ENCODE measurements at regions not wholly inside any gene's neighbourhood (a gene's known extent, or its start where the extent isn't known, plus 50 kb on each side); places are given as distances from the start of the nearest gene placed in this dataset.

DNA sequence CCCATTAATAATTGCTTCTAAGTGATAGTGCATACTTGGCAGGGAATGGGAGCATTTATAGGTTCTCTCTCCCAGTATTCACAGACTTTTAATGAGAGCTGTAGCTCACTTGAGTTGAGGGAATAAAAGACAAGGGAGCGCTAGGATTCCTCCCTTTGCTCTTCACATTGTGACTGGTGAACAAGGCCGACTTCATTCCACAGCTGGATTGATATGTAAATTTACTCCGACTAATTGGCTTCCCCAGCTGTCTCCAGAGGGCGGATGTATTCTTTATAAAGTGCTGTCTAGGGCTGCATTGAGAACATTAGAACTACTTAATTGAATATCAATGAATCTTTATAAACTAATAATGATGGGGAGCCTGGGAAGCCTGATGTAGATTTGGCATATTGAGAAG lies 63.4 kb downstream of the GPR50 start:
- H3K27ac Mint-ChIP-seq, result no peak overlapping the region
- no peak for DNase-seq
- H3K36me3 ChIP-seq (ENCODE audit: control insufficient read depth in 2 of 2, extremely low read depth in 1 of 2, insufficient read depth in 1 of 2, low read length in 1 of 2), result no peaks in the 10 kb centered on the region
- no peak overlapping the region for H3K4me3 Mint-ChIP-seq
- peaks cover 4 to 32% of the 10 kb centered on the region in 2 donors for H3K27me3 Mint-ChIP-seq
- CTCF ChIA-PET, result no interaction called here
- no peak overlapping the region for H3K4me3 ChIP-seq (ENCODE audit: control insufficient read depth in 1 of 2, extremely low read depth in 1 of 2, low read length in 1 of 2)
- H3K9me3 ChIP-seq, result no peaks in the 10 kb centered on the region
- no peaks in the 10 kb centered on the region for H3K36me3 Mint-ChIP-seq
- WGBS (ENCODE audit: insufficient coverage), result no CpG with 5 or more reads among the region's 4 CpGs
- ATAC-seq (replicated peaks in 1 of 4), result no peak
- no peak overlapping the region for H3K27ac ChIP-seq (ENCODE audit: low read length)
- POLR2A ChIA-PET, result no interaction called here
- H3K9me3 Mint-ChIP-seq, result no peaks in the 10 kb centered on the region
- no peaks in the 10 kb centered on the region for H3K27me3 ChIP-seq (replicated peaks in 1 of 2; ENCODE audit: control insufficient read depth in 2 of 2, extremely low read depth in 1 of 2, insufficient read depth in 2 of 2, low read length in 1 of 2)
- no peaks in the 10 kb centered on the region for H3K4me1 ChIP-seq (ENCODE audit: control insufficient read depth in 1 of 2, extremely low read depth in 1 of 2, insufficient read depth in 2 of 2, low read length in 2 of 2)
- no peaks in the 10 kb centered on the region for H3K4me1 Mint-ChIP-seq

DNA sequence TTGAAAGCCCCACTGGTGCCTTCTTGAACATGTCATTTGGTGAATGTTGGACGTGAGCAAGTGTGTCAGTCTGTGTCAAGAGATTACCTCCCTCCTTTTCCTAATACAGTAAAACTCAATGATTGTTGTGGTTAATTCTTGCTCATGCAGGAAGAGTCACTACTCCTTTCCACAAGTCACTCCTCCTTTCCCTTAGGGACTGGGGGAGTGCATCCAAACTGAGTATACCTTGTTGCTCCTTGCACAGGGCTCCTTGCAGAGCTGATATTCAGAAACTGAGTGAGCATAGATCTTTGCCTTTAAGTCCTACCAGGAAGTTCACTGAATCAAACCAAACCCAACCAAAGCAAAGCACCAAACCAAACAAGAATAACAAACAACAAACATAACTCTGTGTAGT lies 63.9 kb downstream of the GPR50 start:
- H3K4me3 ChIP-seq (ENCODE audit: control insufficient read depth in 1 of 2, extremely low read depth in 1 of 2, low read length in 1 of 2), result no peak overlapping the region
- no peaks in the 10 kb centered on the region for H3K36me3 Mint-ChIP-seq
- H3K27me3 ChIP-seq (replicated peaks in 1 of 2; ENCODE audit: control insufficient read depth in 2 of 2, extremely low read depth in 1 of 2, insufficient read depth in 2 of 2, low read length in 1 of 2), result no peaks in the 10 kb centered on the region
- no peak overlapping the region for H3K27ac ChIP-seq (ENCODE audit: low read length)
- no peaks in the 10 kb centered on the region for H3K4me1 ChIP-seq (ENCODE audit: control insufficient read depth in 1 of 2, extremely low read depth in 1 of 2, insufficient read depth in 2 of 2, low read length in 2 of 2)
- H3K4me1 Mint-ChIP-seq, result no peaks in the 10 kb centered on the region
- no peak overlapping the region for H3K4me3 Mint-ChIP-seq
- H3K27me3 Mint-ChIP-seq, result peaks cover 4 to 29% of the 10 kb centered on the region in 2 donors
- POLR2A ChIA-PET, result no interaction called here
- DNase-seq (no peak), ATAC-seq (replicated peaks in 1 of 4) (no peak)
- H3K27ac Mint-ChIP-seq, result no peak overlapping the region
- no peaks in the 10 kb centered on the region for H3K9me3 Mint-ChIP-seq
- H3K36me3 ChIP-seq (ENCODE audit: control insufficient read depth in 2 of 2, extremely low read depth in 1 of 2, insufficient read depth in 1 of 2, low read length in 1 of 2), result no peaks in the 10 kb centered on the region
- WGBS (ENCODE audit: insufficient coverage), result no CpG with 5 or more reads among the region's 1 CpG
- H3K9me3 ChIP-seq, result no peaks in the 10 kb centered on the region
- CTCF ChIA-PET, result no interaction called here

DNA sequence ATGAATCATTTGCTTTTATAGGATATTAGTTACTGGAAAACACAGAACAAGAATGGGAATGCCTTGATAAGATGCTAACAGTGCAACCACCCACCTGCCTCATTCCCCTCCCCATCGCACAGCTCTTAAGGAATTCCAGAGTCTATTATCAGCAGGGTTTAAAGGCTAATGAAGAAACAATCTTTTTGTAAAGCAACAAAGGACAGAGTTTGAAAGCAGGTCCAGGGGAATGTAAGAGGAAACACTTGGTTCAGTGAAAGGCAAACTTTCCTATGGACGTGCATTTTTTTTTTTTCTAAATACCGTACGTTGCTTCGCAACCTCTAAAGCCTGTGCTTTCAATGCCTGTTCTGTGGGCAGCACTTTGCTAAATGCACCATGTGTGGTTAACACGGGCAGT lies 92.5 kb downstream of the GPR50 start:
- no peaks in the 10 kb centered on the region for H3K36me3 ChIP-seq (ENCODE audit: control insufficient read depth in 2 of 2, extremely low read depth in 1 of 2, insufficient read depth in 1 of 2, low read length in 1 of 2)
- ATAC-seq (replicated peaks in 1 of 4) (no peak), DNase-seq (no peak)
- H3K4me3 ChIP-seq (ENCODE audit: control insufficient read depth in 1 of 2, extremely low read depth in 1 of 2, low read length in 1 of 2), result no peak overlapping the region
- no peaks in the 10 kb centered on the region for H3K9me3 ChIP-seq
- H3K27me3 ChIP-seq (replicated peaks in 1 of 2; ENCODE audit: control insufficient read depth in 2 of 2, extremely low read depth in 1 of 2, insufficient read depth in 2 of 2, low read length in 1 of 2), result no peaks in the 10 kb centered on the region
- H3K27ac Mint-ChIP-seq, result no peak overlapping the region
- H3K27me3 Mint-ChIP-seq, result peaks cover 4 to 25% of the 10 kb centered on the region in 2 donors
- no peak overlapping the region for H3K27ac ChIP-seq (ENCODE audit: low read length)
- no peak overlapping the region for H3K4me3 Mint-ChIP-seq
- 89% methylated on average over 3 of the region's 6 CpGs for WGBS (ENCODE audit: insufficient coverage)
- POLR2A ChIA-PET, result no interaction called here
- no peaks in the 10 kb centered on the region for H3K4me1 Mint-ChIP-seq
- no peaks in the 10 kb centered on the region for H3K4me1 ChIP-seq (ENCODE audit: control insufficient read depth in 1 of 2, extremely low read depth in 1 of 2, insufficient read depth in 2 of 2, low read length in 2 of 2)
- peaks cover 0 to 3% (median 0%) of the 10 kb centered on the region in 3 donors for H3K9me3 Mint-ChIP-seq
- no peaks in the 10 kb centered on the region for H3K36me3 Mint-ChIP-seq
- CTCF ChIA-PET, result no interaction called here

DNA sequence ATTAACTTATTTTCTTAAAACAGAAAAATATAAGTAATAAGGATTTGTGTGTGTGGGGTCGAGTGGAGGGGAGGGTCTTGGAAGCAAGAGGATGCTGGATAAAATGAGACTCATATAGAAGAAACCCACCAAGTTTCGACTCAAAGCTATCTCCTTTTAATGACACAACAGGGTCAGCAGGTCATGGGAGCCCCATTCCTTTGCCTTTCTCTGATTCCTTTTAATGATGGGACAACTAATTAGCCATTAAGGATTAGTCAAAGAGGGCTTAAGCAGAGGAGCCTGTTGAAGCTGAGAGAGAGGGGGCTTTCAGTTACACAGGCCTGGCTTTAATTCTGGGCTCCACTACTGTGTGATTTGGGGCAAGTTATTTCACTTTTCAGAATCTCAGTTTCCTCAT lies 102.8 kb downstream of the GPR50 start:
- no peaks in the 10 kb centered on the region for H3K4me1 Mint-ChIP-seq
- ChIA-PET POLR2A (no interaction called here), CTCF (no interaction called here)
- H3K27me3 ChIP-seq (replicated peaks in 1 of 2; ENCODE audit: control insufficient read depth in 2 of 2, extremely low read depth in 1 of 2, insufficient read depth in 2 of 2, low read length in 1 of 2), result no peaks in the 10 kb centered on the region
- no peak for ATAC-seq (replicated peaks in 1 of 4)
- H3K36me3 ChIP-seq (ENCODE audit: control insufficient read depth in 2 of 2, extremely low read depth in 1 of 2, insufficient read depth in 1 of 2, low read length in 1 of 2), result no peaks in the 10 kb centered on the region
- no peaks in the 10 kb centered on the region for H3K4me1 ChIP-seq (ENCODE audit: control insufficient read depth in 1 of 2, extremely low read depth in 1 of 2, insufficient read depth in 2 of 2, low read length in 2 of 2)
- no peaks in the 10 kb centered on the region for H3K36me3 Mint-ChIP-seq
- no peak overlapping the region for H3K27ac ChIP-seq (ENCODE audit: low read length)
- peaks cover 3 to 14% of the 10 kb centered on the region in 2 donors for H3K27me3 Mint-ChIP-seq
- no peaks in the 10 kb centered on the region for H3K9me3 ChIP-seq
- DNase-seq, result no peak
- no peak overlapping the region for H3K4me3 Mint-ChIP-seq
- H3K4me3 ChIP-seq (ENCODE audit: control insufficient read depth in 1 of 2, extremely low read depth in 1 of 2, low read length in 1 of 2), result no peak overlapping the region
- no CpG with 5 or more reads among the region's 2 CpGs for WGBS (ENCODE audit: insufficient coverage)
- H3K27ac Mint-ChIP-seq, result no peak overlapping the region
- H3K9me3 Mint-ChIP-seq, result no peaks in the 10 kb centered on the region

DNA sequence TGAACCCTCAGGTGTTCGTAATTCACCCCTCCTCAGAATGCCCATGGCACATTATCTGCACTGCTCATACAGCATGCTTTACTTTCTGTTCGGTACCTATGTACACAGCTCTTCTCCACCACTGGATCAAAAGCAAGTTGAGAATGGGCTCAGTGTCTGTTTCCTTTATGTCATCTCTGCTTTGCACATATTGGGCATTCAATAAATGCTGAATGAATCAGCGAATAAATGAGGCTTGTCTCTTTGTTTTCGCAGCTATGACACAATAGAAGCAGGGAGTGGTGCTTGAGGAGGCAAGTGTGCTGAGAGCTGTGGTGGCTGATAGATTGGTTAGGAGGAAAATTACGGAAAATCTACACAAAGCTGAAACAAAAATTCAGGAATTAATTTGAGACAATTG lies 109.1 kb upstream of the VMA21 start:
- Histone ChIP-seq H3K4me1 (ENCODE audit: control insufficient read depth in 1 of 2, extremely low read depth in 1 of 2, insufficient read depth in 2 of 2, low read length in 2 of 2) (no peaks in the 10 kb centered on the region), H3K36me3 (ENCODE audit: control insufficient read depth in 2 of 2, extremely low read depth in 1 of 2, insufficient read depth in 1 of 2, low read length in 1 of 2) (no peaks in the 10 kb centered on the region), H3K27me3 (replicated peaks in 1 of 2; ENCODE audit: control insufficient read depth in 2 of 2, extremely low read depth in 1 of 2, insufficient read depth in 2 of 2, low read length in 1 of 2) (no peaks in the 10 kb centered on the region), H3K4me3 (ENCODE audit: control insufficient read depth in 1 of 2, extremely low read depth in 1 of 2, low read length in 1 of 2) (no peak overlapping the region), H3K9me3 (no peaks in the 10 kb centered on the region), H3K27ac (ENCODE audit: low read length) (no peak overlapping the region)
- Mint-ChIP-seq H3K36me3 (no peaks in the 10 kb centered on the region), H3K27me3 (peaks cover 0 to 18% of the 10 kb centered on the region in 2 donors), H3K27ac (no peak overlapping the region), H3K4me1 (no peaks in the 10 kb centered on the region), H3K4me3 (no peak overlapping the region), H3K9me3 (no peaks in the 10 kb centered on the region)
- no peak for ATAC-seq (replicated peaks in 1 of 4)
- WGBS (ENCODE audit: insufficient coverage), result 100% methylated on average over 1 of the region's 5 CpGs
- CTCF ChIA-PET, result no interaction called here
- POLR2A ChIA-PET, result no interaction called here
- DNase-seq, result no peak

DNA sequence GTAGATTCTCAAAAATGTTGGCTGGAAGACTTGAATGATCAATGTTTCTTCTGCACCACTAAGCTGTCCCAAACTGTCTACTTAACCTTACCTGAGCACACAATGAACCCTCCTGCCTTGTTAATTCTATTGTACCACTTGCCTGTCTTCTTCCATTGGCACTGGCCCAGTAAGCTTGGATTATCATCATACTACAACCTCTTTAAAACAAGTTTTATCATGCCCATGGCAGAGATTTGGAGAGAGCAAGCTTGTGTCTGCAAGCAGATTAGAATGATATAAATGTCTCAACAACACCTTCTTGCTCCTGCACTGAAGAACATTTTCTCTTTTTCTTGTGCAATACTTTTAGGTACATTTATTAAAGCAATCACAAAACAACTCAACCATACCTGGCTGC lies 74.0 kb upstream of the VMA21 start:
- POLR2A ChIA-PET, result interaction anchor here in 1 of 2 donors (0.7 kb wide), 1 partner anchor 36 kb away, joined by 4 read pairs; no protein-coding TSS in a partner anchor
- no peaks in the 10 kb centered on the region for H3K36me3 ChIP-seq (ENCODE audit: control insufficient read depth in 2 of 2, extremely low read depth in 1 of 2, insufficient read depth in 1 of 2, low read length in 1 of 2)
- H3K36me3 Mint-ChIP-seq, result no peaks in the 10 kb centered on the region
- H3K4me1 Mint-ChIP-seq, result peaks cover 0 to 4% (median 0%) of the 10 kb centered on the region in 3 donors
- ATAC-seq (replicated peaks in 1 of 4) (no peak), DNase-seq (no peak)
- no peaks in the 10 kb centered on the region for H3K4me1 ChIP-seq (ENCODE audit: control insufficient read depth in 1 of 2, extremely low read depth in 1 of 2, insufficient read depth in 2 of 2, low read length in 2 of 2)
- no peak overlapping the region for H3K27ac ChIP-seq (ENCODE audit: low read length)
- H3K27me3 Mint-ChIP-seq, result peaks cover 6 to 32% of the 10 kb centered on the region in 2 donors
- no peaks in the 10 kb centered on the region for H3K27me3 ChIP-seq (replicated peaks in 1 of 2; ENCODE audit: control insufficient read depth in 2 of 2, extremely low read depth in 1 of 2, insufficient read depth in 2 of 2, low read length in 1 of 2)
- H3K4me3 ChIP-seq (ENCODE audit: control insufficient read depth in 1 of 2, extremely low read depth in 1 of 2, low read length in 1 of 2), result no peak overlapping the region
- H3K27ac Mint-ChIP-seq, result no peak overlapping the region
- CTCF ChIA-PET, result no interaction called here
- no peaks in the 10 kb centered on the region for H3K9me3 Mint-ChIP-seq
- no peaks in the 10 kb centered on the region for H3K9me3 ChIP-seq
- no peak overlapping the region for H3K4me3 Mint-ChIP-seq

DNA sequence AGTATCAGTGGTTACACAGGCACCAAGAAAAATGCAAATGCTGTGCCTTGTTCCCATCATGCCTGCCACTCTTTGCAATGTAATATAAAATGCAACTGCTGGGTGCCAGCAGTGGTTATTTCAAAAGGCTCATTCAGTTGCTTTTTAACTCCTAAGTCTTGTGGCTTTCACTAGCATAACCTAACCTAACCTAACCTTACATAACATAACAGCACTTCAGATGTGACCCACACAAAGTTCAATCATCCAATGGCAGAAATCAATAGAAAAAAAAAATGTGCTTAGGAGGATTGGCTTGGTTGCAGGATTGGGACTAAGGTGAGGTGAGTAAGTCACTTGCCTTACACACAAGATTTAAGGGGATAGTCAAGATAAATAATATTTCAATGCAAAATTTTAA lies 60.2 kb upstream of the VMA21 start:
- ChIA-PET POLR2A (no interaction called here), CTCF (no interaction called here)
- Mint-ChIP-seq H3K9me3 (no peaks in the 10 kb centered on the region), H3K4me3 (no peak overlapping the region), H3K27me3 (no peaks in the 10 kb centered on the region), H3K36me3 (no peaks in the 10 kb centered on the region), H3K27ac (no peak overlapping the region), H3K4me1 (no peaks in the 10 kb centered on the region)
- Histone ChIP-seq H3K36me3 (ENCODE audit: control insufficient read depth in 2 of 2, extremely low read depth in 1 of 2, insufficient read depth in 1 of 2, low read length in 1 of 2) (no peaks in the 10 kb centered on the region), H3K4me1 (ENCODE audit: control insufficient read depth in 1 of 2, extremely low read depth in 1 of 2, insufficient read depth in 2 of 2, low read length in 2 of 2) (no peaks in the 10 kb centered on the region), H3K9me3 (no peaks in the 10 kb centered on the region), H3K4me3 (ENCODE audit: control insufficient read depth in 1 of 2, extremely low read depth in 1 of 2, low read length in 1 of 2) (no peak overlapping the region), H3K27me3 (replicated peaks in 1 of 2; ENCODE audit: control insufficient read depth in 2 of 2, extremely low read depth in 1 of 2, insufficient read depth in 2 of 2, low read length in 1 of 2) (no peaks in the 10 kb centered on the region), H3K27ac (ENCODE audit: low read length) (no peak overlapping the region)
- DNase-seq (no peak), ATAC-seq (replicated peaks in 1 of 4) (no peak)
